HG02759 (cell line): ENCODE measurements at regions not wholly inside any gene's neighbourhood (a gene's known extent, or its start where the extent isn't known, plus 50 kb on each side); places are given as distances from the start of the nearest gene placed in this dataset.

ENCODE experiments used
- ATAC-seq: cut with Tn5 transposase; IDR thresholded peaks from one replicate; pipeline ENCODE4 v1.9.1; 2021; ENCODE audit warnings: mild to moderate bottlenecking, moderate library complexity; ENCODE audit not compliant: unreplicated experiment

- ATAC-seq: no peak
Measured at GRCh38 chr22:48808038-48808960, 1019.4 kb downstream of the BRD1 start.

GRCh38 chr22:48807155-48807554 lies 1020.5 kb downstream of the BRD1 start:
- no peak for ATAC-seq

DNA sequence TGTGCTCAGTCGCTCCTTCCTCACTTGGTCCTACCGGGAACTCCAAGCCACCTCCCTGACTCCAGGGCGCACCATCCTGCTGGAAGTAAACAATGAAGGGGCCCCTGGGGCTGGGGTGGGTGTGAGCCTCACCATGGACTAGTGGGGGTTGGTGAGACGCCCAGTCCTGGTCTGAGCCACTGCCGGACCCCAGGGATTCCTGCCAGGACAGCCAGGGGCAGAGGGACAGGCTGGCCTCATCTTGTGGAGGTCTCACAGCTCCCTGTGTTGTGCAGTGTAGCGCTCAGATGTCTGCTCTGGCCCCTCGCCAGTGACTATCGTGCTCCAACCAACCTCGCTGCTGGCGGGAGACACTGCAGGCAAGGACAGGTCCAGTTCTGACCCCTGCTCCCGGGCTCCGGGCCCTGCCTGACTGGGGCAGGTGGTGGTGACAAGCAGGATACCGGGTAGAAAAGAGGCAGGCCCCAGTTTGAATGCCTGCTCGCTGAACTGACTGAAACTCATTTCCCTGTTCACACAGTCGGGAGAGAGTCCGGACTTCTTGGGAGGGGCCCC lies 1021.4 kb downstream of the BRD1 start:
- no peak for ATAC-seq

GRCh38 chr22:48805516-48805915 lies 1022.2 kb downstream of the BRD1 start:
- ATAC-seq: no peak

GRCh38 chr22:48804811-48805301 lies 1022.8 kb downstream of the BRD1 start:
- no peak for ATAC-seq

DNA sequence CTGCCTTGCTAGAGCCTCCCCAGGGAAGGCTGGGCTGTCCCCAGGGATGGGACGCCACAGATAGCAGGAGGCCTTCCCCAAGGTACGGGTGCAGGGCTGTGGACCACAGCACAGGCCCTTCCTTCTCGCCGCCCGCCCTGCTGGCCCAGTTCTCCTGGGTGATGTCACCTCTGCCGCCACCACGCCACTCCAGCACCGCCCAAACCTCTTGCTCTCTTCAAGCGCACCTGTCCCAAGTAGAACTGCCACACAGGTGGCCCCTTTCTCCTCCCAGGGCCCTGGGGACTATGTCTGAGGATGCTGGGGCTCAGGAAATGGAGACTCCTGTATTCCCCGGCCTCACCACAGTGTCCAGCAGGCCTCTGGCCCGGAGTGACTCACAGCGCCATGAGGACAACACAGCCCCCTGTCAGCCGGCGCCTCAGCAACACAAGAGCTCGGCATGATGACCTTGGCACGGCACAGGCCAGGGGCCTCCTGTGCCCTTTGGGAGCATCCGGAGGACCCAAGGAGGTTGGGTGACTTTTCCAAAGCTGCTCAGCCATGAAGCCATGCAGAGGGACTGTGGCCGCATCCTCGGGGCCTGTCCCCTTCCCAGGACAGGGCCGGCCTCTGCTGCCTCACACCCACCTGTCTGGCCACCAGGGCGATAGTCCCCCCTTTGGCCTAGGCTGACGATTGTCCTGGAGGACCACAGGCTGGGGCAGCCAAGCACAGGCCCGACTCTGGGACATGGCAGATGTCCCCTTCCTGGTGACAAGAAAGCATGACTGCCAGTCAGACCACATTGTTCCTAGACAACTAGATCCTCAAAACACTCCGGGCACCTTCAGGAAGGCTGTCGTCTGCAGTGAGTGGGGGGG lies 1023.5 kb downstream of the BRD1 start:
- ATAC-seq: no peak

DNA sequence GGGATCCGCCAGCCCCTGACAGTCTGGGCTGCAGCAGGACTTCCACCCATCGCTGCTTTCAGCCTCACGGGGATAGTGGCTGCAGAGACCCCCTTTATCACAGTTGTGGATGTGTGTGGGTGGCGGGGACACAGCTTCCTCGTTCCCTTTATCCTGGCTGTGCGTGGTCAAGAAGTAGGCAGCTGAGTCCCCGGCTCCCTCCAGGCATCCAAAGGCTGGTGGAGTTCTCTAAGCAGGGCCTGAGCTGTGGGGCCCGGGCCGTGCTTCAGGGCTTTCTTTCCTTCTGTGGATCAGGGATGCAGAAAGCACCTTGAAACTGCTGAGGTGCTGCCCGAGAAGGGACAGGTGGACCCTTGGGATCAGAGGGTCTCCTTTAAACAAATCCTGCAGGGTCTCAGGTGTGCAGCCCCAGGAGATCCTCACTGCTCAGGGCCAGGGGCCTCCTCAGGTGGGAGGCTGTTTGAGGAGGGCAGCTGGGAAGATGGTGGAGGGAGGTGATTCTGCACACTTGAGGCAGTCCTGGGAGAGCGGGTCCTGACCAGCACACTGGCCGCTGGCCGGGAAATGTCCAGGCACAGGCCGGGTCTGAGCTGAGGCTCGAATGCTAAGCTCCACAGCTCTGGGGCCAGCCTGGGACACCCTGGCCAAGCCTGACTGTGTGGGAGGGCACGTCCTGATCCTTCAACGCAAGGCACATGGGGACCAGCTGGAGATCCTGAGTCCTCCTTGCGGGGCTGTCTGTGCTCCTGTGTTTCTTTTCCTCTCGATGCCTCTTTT lies 1024.3 kb downstream of the BRD1 start:
- ATAC-seq: no peak

DNA sequence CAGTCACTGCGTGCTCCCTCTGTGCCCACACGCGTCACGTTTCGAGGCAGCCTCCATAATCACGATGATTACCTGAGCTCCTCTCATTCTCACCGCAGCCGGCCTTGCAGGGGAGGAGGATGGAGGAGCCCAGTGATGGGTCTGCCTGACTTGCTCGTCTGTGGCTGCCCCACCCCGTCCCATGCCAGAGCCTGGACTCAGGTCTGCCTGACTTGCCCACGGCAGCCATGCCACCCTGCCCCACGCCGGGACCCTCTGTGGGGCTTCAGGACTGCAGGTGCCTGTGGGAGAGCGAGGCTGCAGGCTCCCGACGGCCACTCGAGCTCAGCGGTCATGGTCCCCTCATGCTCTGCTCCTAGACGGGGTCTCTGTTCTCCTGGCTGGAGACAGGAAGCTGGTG lies 1025.1 kb downstream of the BRD1 start:
- ATAC-seq: no peak

GRCh38 chr22:48800886-48801607 lies 1026.6 kb downstream of the BRD1 start:
- no peak for ATAC-seq

DNA sequence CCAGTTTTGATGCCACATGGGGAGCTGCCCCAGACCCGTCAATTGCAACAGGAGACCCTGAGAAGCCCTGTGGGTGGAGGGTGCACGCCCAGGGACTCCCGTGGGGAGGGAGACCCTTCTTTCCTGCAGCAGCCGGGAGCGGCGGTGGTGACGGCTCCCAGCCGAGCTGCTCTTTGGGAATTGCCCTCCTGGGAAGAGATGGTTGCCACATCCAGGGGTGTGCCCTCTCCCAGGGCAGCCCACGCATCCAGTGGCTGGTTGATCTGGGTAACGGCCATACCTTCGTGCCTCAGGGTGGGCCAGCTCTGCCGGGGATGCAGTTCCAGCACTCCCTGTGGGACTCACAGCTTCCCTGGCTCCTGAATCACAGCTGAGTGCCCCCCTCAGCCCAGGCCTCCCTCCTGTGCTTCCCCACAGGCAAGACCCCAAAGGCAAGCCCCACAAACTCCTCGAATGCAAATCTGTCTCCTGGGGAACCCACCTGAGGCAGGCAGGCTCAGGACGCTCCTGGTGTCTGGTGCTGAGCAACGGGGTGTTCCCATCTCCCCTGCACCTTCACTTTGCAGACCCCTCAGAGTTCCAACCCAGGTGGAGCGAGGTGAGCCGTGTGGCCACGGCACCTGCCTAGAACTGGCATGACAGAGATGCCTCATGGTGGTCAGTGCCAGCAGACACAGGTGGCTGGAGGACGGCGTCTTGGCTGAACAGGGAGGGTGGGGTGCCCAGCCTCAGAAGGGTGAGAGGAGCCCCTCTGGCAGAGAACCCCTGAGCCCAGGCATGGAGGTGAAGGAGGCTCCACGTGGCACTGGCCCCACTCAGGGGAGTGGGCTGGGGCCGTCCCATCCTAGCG lies 1027.4 kb downstream of the BRD1 start:
- ATAC-seq: no peak

DNA sequence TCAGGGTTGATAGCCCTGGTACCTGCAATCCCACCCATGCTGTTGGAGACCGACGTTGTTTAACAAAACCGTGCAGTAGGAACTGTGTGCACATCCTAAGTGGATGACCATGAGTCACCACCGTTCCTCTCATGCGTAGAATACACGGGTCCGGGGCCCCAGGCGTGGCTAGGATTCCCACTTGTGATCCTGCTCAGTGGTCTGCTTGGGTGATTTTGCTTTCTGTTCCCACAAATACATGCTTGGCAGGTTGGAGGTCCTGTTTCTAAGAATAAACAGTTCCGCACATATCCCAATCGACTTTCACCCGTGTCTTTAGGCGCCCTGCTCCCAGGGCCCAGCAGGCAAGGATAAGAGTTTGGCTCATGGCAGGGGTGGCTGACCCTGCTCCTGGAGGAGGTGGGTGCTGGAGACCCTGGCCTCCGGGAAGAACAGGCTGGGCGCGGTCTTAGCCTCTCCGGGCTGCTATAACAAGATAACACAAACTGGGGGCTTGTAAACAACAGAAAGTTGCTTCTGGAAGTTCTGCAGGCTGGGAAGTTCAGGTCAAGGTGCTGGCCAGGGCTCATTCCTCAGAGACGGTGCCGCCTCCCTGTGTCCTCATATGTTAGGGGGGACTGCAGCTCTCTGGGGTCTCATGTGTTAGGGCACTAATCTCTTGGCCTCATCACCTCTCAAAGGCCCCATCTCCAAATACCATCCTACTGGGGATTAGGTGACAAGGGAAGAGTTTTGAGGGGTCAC lies 1028.3 kb downstream of the BRD1 start:
- ATAC-seq: no peak

DNA sequence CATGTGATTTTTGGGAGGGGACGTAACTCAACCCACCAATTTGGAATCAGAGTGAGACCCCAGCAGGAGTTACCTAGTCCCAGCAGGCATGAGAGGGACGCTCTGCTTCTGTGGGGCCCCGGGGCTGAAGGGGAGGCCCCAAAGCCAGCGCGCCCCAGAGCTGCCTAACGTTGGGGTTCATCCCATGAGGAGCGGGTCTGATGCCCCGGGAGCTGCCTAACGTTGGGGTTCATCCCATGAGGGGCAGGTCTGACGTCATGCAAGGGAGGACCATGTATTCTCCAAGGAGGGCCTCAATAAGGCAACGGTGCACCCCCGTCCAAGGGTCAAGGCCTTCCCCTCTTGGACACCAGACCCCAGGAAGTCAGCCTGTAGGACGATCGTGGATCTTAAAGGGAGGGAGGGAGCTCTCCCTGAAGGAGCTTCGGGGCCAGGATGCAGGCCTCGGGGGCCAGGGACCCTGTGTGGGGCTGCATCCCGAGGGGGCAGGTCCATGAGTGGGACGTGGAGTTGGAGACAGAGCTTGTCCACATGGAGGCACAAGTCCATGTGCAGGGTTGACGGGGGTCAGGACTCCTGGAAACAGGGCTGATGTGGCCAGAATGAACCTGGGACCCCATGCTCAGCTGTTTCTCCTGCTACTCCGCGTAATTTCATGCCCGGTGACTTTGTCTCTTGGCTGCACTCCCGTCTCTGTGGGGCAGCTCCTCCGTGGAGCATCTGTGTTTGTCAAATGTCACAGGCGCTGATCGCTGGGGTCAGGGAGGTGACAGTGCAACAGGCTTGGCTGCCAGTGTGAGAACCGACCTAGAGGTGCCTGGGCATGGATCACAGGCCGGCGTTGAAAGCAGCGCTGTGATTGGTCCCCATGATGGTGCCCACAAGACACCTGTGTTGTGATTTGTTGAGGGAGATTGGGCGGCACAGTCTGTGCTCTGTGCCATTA lies 1029.1 kb downstream of the BRD1 start:
- no peak for ATAC-seq

- no peak for ATAC-seq
Measured at GRCh38 chr22:48797731-48798130, 1029.9 kb downstream of the BRD1 start.

GRCh38 chr22:48796310-48797015 lies 1031.2 kb downstream of the BRD1 start:
- ATAC-seq: no peak

DNA sequence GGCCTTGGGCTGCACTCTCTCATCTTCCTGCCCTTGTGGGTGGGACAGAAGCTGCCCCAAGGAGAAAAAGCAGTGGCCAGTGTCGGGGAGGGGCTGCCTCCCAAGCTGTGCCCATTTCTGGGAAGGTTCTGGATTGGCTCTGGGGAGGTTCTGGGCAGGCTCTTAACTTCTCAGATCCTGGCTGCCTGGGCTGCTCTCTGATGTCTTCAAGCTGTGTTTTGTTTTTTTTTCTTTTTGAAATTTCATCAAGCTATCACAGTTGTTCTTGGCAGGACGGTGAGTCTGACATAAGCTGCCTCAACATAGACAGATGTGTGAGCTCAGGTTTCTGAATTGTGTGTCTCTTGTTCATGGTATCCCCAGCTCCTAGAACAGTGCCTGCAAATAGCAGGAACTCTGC lies 1032.0 kb downstream of the BRD1 start:
- ATAC-seq: no peak

DNA sequence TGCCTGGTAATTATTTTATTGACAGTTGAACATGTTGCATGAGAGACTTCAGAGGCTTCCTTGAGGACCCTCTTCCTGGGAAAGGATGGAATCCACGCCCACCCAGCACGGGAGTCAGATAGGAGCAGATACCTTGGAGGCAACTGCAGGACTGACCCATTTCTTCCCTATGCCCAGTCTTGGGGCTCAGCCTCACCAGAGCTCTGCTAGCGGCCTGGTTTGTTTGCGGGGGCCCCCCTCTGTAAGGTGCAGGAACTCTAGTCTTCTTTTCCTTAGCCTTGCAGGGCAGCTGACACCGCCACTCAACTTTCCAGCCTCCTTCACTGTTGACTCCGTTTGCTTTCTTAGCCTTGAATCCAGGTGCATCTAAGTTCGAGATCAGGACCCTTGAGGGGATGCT lies 1032.8 kb downstream of the BRD1 start:
- ATAC-seq: no peak

DNA sequence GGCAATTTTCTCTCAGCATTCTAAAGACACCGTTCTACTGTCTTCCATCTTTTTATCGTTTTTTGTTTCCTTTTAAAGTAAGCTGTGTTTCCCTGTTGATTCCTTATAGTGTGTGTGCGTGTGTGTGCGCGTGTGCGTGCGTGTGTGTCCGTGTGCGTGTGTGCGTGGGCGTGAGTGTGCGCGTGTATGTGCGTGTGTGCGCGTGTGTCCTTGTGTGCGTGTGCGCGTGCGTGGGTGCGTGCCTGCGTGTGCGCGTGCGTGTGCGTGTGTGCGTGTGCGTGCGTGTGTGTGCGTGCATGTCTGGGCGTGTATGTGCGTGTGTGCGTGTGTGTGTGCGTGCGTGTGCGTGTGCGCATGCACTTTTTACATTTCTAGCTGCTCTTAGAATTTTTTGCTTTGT lies 1033.7 kb downstream of the BRD1 start:
- no peak for ATAC-seq
